ENCODE measurements at regions not wholly inside any gene's neighbourhood (a gene's known extent, or its start where the extent isn't known, plus 50 kb on each side); places are given as distances from the start of the nearest gene placed in this dataset.
"Not testable (repeated sequence)": the region's sequence is repeated elsewhere in the genome, so short reads cannot be mapped to it uniquely, and the experiment has no call there.

- Histone ChIP-seq H3K27me3 (replicated peaks; ENCODE audit: insufficient read depth) (no peaks in the 10 kb centered on the region), H3K4me3 (no peak overlapping the region), H3K9me3 (no peaks in the 10 kb centered on the region), H3K27ac (no peak overlapping the region), H3K4me1 (ENCODE audit: control insufficient read depth in 1 of 2, low read depth in 2 of 2) (no peaks in the 10 kb centered on the region), H3K36me3 (no peaks in the 10 kb centered on the region)
- no peak for DNase-seq (ENCODE audit: low spot score)
- ATAC-seq (ENCODE audit: insufficient number of reproducible peaks, low FRiP score, low read depth): no peak
- TF ChIP-seq CTCF (IDR thresholded peaks at IDR 0.05): no peak
These were observed 236.4 kb downstream of the LRRC70 start for GRCh38 chr5:62814991-62815390.

DNA sequence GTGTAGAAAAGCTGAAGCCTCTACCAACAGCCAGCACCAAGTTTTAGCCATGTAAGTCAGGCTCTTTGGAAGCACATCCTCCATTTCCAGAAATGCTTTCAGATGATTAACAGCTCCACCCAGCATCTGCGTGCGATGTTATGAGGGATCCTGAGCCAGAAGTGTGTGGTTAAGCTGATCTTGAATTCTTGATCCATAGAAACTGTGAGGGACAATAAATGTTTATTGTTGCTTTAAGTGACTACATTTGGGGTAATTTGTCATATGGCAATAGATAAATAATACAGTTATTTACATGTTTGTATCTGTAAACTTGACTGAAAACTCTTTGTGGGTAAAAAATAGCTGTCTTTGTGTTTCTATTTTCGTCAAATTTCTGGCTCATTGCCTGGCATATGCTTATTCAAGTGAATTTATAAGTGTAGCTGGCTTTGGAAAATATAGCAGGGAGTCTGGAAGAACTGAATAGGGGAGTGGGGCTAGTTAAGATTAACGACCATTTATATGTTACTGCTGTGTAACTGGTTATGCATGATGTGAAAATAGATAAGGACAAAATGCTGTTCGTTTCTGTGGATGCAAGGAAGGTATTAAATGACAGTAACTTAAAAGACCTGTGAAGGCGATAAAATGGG, 234.1 kb downstream of the LRRC70 start:
- H3K36me3 ChIP-seq: no peaks in the 10 kb centered on the region
- ATAC-seq (ENCODE audit: insufficient number of reproducible peaks, low FRiP score, low read depth) (no peak), DNase-seq (ENCODE audit: low spot score) (no peak)
- no peak for TF ChIP-seq CTCF (IDR thresholded peaks at IDR 0.05)
- H3K27me3 ChIP-seq (replicated peaks; ENCODE audit: insufficient read depth): no peaks in the 10 kb centered on the region
- no peaks in the 10 kb centered on the region for H3K4me1 ChIP-seq (ENCODE audit: control insufficient read depth in 1 of 2, low read depth in 2 of 2)
- no peaks in the 10 kb centered on the region for H3K9me3 ChIP-seq
- H3K4me3 ChIP-seq: no peak overlapping the region
- H3K27ac ChIP-seq: no peak overlapping the region

- DNase-seq (ENCODE audit: low spot score); H3K27me3 ChIP-seq (replicated peaks; ENCODE audit: insufficient read depth); H3K4me3 ChIP-seq; ATAC-seq (ENCODE audit: insufficient number of reproducible peaks, low FRiP score, low read depth); H3K9me3 ChIP-seq; H3K27ac ChIP-seq; H3K4me1 ChIP-seq (ENCODE audit: control insufficient read depth in 1 of 2, low read depth in 2 of 2); H3K36me3 ChIP-seq: not testable (repeated sequence)
These were observed 226.2 kb downstream of the LRRC70 start for GRCh38 chr5:62804819-62805218.

GRCh38 chr5:62795926-62796325, 217.3 kb downstream of the LRRC70 start:
- H3K4me3 ChIP-seq: no peak overlapping the region
- peaks cover 3% of the 10 kb centered on the region for H3K9me3 ChIP-seq
- no peak overlapping the region for H3K27ac ChIP-seq
- no peaks in the 10 kb centered on the region for H3K27me3 ChIP-seq (replicated peaks; ENCODE audit: insufficient read depth)
- no peaks in the 10 kb centered on the region for H3K36me3 ChIP-seq
- no peak for ATAC-seq (ENCODE audit: insufficient number of reproducible peaks, low FRiP score, low read depth)
- H3K4me1 ChIP-seq (ENCODE audit: control insufficient read depth in 1 of 2, low read depth in 2 of 2): no peaks in the 10 kb centered on the region
- TF ChIP-seq CTCF (IDR thresholded peaks at IDR 0.05): no peak
- DNase-seq (ENCODE audit: low spot score): no peak

DNA sequence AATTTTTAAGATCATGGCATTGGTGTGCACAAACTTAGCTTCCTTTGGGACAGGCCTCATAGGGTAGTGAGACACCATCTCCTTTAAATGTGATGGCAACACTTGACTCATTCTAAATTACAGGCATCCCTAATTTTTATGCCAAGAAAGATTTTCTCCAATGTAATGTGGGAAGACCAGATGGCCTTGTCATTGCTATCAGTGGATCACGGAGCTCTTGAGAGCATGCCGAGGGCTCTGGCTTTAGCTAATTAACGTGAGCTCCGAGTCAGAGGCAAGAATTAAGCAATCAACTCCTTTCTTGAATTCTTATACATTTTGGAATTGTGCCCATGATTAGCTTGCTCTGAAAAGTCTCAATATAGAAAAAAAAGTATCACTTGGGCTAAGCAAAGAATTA, 215.8 kb downstream of the LRRC70 start:
- Histone ChIP-seq H3K9me3 (peaks cover 3% of the 10 kb centered on the region), H3K27me3 (replicated peaks; ENCODE audit: insufficient read depth) (no peaks in the 10 kb centered on the region), H3K4me3 (no peak overlapping the region), H3K36me3 (no peaks in the 10 kb centered on the region), H3K4me1 (ENCODE audit: control insufficient read depth in 1 of 2, low read depth in 2 of 2) (no peaks in the 10 kb centered on the region), H3K27ac (no peak overlapping the region)
- no peak for ATAC-seq (ENCODE audit: insufficient number of reproducible peaks, low FRiP score, low read depth)
- no peak for TF ChIP-seq CTCF (IDR thresholded peaks at IDR 0.05)
- DNase-seq (ENCODE audit: low spot score): no peak

GRCh38 chr5:62791059-62791458, 212.4 kb downstream of the LRRC70 start:
- Histone ChIP-seq H3K4me1 (ENCODE audit: control insufficient read depth in 1 of 2, low read depth in 2 of 2) (no peaks in the 10 kb centered on the region), H3K4me3 (no peak overlapping the region), H3K27ac (no peak overlapping the region), H3K27me3 (replicated peaks; ENCODE audit: insufficient read depth) (no peaks in the 10 kb centered on the region), H3K9me3 (no peaks in the 10 kb centered on the region), H3K36me3 (no peaks in the 10 kb centered on the region)
- no peak for ATAC-seq (ENCODE audit: insufficient number of reproducible peaks, low FRiP score, low read depth)
- TF ChIP-seq CTCF (IDR thresholded peaks at IDR 0.05): no peak
- no peak for DNase-seq (ENCODE audit: low spot score)
